Epithelial cell of esophagus (primary cell): ENCODE measurements at regions not wholly inside any gene's neighbourhood (a gene's known extent, or its start where the extent isn't known, plus 50 kb on each side); places are given as distances from the start of the nearest gene placed in this dataset.

Experiments used
- DNase-seq: peaks from one replicate; pipeline ENCODE4 v3.0.0; 2010; ENCODE audit warnings: low read depth
- H3K4me3 ChIP-seq: 2 replicates; pipeline ENCODE4 v1.5.1; 2011; ENCODE audit warnings: mild to moderate bottlenecking, low read length, control low read depth
- TF ChIP-seq, protein P1 (sequence below): IDR thresholded peaks from 2 replicates; pipeline ENCODE4 v1.5.1; 2011; ENCODE audit warnings: low read depth, mild to moderate bottlenecking, low read length, control low read depth, inconsistent platforms; ENCODE audit not compliant: insufficient read depth; ENCODE audit errors: missing control alignments

DNA sequence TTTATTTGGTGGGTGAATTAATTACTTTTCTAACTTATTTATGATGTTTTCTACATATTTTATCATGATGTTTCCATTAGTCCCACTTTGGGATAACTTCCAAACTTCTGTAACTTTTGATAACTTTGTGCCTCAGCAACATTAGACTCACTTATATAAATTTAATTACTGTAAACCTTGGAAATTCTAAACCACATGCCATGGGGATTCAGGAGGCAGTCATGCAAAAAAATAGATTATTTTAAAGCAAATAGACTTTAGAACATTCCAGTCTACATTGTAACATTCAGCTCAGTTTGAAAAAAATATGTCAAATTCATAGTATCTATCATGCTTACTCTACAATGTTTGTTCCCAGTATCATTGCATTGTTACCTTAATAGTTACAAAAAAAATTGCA, 728.5 kb upstream of the NRXN1 start:
- H3K4me3 ChIP-seq = no peak overlapping the region
- DNase-seq = no peak
- TF ChIP-seq, protein P1, sequence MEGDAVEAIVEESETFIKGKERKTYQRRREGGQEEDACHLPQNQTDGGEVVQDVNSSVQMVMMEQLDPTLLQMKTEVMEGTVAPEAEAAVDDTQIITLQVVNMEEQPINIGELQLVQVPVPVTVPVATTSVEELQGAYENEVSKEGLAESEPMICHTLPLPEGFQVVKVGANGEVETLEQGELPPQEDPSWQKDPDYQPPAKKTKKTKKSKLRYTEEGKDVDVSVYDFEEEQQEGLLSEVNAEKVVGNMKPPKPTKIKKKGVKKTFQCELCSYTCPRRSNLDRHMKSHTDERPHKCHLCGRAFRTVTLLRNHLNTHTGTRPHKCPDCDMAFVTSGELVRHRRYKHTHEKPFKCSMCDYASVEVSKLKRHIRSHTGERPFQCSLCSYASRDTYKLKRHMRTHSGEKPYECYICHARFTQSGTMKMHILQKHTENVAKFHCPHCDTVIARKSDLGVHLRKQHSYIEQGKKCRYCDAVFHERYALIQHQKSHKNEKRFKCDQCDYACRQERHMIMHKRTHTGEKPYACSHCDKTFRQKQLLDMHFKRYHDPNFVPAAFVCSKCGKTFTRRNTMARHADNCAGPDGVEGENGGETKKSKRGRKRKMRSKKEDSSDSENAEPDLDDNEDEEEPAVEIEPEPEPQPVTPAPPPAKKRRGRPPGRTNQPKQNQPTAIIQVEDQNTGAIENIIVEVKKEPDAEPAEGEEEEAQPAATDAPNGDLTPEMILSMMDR = no peak

DNA sequence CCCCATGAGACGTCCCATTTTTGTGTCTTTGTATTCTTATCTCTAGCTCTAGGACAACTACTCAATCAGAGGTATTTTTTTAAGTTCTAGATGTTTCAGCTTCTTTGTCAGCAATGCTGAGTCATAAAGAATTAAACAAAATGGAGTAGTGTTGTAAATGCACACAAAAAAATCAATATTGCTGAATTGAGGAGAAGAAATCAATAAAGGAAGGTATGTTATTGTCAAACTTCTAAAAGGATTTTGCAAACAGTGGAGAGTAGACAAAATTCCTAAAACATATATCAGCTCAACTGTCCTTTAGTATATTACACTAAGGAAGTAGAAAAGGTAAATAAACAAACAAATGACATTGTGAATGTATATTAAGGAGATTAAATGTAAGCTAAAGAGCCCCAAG, 726.1 kb upstream of the NRXN1 start:
- TF ChIP-seq, protein P1 = no peak
- DNase-seq = no peak
- no peak overlapping the region for H3K4me3 ChIP-seq

DNA sequence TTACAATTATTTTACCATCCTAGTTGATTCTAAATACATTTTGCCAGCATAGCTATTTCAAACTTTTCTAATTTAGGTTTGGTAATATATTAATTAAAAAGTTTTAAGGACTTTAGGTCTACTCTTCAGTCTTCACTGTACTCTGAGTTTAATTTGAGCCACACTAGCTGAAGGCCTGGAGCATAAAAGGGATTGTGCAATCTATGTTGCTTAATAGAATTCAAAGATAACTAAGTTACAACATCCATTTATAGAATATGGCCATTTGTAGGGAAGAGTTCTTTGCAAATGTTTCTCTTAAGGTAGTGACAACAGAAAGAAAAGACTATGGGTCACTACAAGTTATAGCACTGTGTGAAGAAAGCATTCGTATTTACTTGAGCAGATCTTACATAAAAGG, 702.2 kb upstream of the NRXN1 start:
- no peak overlapping the region for H3K4me3 ChIP-seq
- DNase-seq = peak; percentile 50
- TF ChIP-seq, protein P1 = no peak

DNA sequence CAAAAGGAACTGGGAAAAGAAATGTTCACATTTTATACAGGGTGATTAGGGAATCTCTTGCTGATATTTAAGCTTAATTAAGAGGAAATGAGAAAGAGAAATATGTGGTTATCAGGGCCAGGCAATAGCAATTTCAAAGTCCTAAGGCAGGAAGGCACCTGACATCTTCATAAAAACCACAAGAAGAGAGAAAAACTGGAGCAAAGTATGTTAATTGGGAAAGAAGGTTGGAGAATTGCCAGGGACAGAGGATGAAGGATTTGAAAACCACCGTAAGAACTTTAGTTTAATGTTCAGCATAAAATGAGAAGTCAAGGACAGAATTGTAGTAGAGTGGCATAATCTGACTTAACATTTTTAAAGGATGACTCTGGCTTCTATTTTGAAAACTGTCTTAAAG, 691.8 kb upstream of the NRXN1 start:
- no peak for DNase-seq
- no peak overlapping the region for H3K4me3 ChIP-seq
- TF ChIP-seq, protein P1 = no peak

DNA sequence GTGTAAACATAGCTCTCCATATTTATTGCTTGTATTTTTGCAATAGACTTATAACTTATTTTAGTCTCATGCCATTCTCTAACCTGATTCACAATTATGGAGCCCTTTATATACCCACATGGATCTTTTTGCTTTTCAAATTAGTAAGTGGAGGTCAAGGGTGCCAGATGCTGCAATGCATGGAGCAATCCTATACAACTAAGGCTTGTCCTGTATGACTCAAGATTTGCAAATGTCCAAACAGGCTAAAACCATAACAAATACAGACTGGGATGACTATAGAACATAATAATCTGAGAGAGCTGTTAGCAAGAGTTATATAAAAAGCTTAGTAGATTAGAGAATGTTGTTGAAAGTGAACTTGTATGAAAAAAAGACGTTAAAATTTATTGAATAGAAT, 690.4 kb upstream of the NRXN1 start:
- peak; percentile 59 for DNase-seq
- TF ChIP-seq, protein P1 = no peak
- H3K4me3 ChIP-seq = no peak overlapping the region

DNA sequence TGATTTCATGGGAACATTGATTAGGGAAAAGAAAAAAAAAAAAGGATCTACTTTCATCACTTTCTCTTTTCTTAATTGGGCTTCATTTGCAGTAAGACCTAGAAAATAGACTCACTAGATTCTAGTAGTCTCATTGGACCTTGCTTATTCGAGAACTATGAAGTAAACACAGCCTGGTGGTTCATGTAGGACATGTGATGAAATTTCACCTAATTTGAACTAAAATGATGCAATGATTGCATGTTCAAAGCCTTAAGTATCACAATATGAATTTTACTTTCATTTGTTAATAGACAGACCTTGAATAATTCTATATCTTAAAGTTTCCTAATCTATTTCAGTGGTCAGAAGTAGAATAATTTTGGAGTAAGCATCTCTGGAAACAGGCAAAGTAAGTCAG, 688.9 kb upstream of the NRXN1 start:
- H3K4me3 ChIP-seq = no peak overlapping the region
- TF ChIP-seq, protein P1 = no peak
- DNase-seq = no peak

DNA sequence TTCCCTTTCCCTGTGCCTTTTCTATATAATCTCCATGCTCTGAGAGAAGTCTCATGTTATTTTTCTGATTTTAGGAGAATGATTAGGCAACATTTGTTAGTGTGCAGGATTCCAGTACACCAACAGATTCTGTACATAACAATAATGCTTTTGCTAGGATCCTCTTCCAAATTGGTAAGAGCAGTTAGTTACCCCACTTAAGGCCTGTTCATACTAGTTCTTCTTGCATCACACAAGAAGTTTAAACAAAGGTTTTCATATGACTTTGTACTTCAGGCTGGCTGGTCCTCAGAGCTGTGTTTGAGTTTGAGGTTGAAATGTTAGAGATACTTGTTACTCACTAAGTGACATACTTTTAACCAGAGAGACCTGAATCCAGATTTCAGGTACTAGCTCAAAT, 686.9 kb upstream of the NRXN1 start:
- DNase-seq = peak; percentile 37
- H3K4me3 ChIP-seq = no peak overlapping the region
- TF ChIP-seq, protein P1 = no peak
